Activated T-cell treated with anti-CD3 and anti-CD28 coated beads, Interleukin-2, amount 50 U/mL, for 24 hours (primary cell): ENCODE measurements at regions not wholly inside any gene's neighbourhood (a gene's known extent, or its start where the extent isn't known, plus 50 kb on each side); places are given as distances from the start of the nearest gene placed in this dataset.

Experiments
- DNase-seq: peaks from one replicate; pipeline ENCODE4 v3.0.0-alpha.2; 2020
- H3K27ac Mint-ChIP-seq: 2 replicates; pipeline ENCODE4 v1.8.0; 2020; ENCODE audit warnings: mild to moderate bottlenecking, mixed read lengths
- H3K27me3 Mint-ChIP-seq: 2 replicates; pipeline ENCODE4 v1.8.0; 2020; ENCODE audit warnings: mixed read lengths
- H3K36me3 Mint-ChIP-seq: 2 replicates; pipeline ENCODE4 v1.8.0; 2020; ENCODE audit warnings: low read depth, mixed read lengths
- H3K4me1 Mint-ChIP-seq: 2 replicates; pipeline ENCODE4 v1.8.0; 2020; ENCODE audit warnings: low read depth, mixed read lengths
- H3K4me3 Mint-ChIP-seq: 2 replicates; pipeline ENCODE4 v1.8.0; 2020; ENCODE audit warnings: mild to moderate bottlenecking, moderate library complexity, mixed read lengths
- H3K9me3 Mint-ChIP-seq: 2 replicates; pipeline ENCODE4 v1.8.0; 2020; ENCODE audit warnings: mixed read lengths

GRCh38 chr19:33887891-33888290 lies 91.2 kb downstream of the KCTD15 start:
- H3K36me3 Mint-ChIP-seq: no peaks in the 10 kb centered on the region
- H3K9me3 Mint-ChIP-seq: no peaks in the 10 kb centered on the region
- DNase-seq: no peak
- no peak overlapping the region for H3K4me3 Mint-ChIP-seq
- H3K4me1 Mint-ChIP-seq: peaks cover 5% of the 10 kb centered on the region
- no peak overlapping the region for H3K27ac Mint-ChIP-seq
- peaks cover 15% of the 10 kb centered on the region for H3K27me3 Mint-ChIP-seq

- no peaks in the 10 kb centered on the region for H3K36me3 Mint-ChIP-seq
- H3K27ac Mint-ChIP-seq: no peak overlapping the region
- H3K4me1 Mint-ChIP-seq: peaks cover 5% of the 10 kb centered on the region
- no peaks in the 10 kb centered on the region for H3K9me3 Mint-ChIP-seq
- DNase-seq: no peak
- H3K4me3 Mint-ChIP-seq: no peak overlapping the region
- peaks cover 15% of the 10 kb centered on the region for H3K27me3 Mint-ChIP-seq
Measured at GRCh38 chr19:33888665-33889064, 92.0 kb downstream of the KCTD15 start.

GRCh38 chr19:33890569-33890968 lies 93.9 kb downstream of the KCTD15 start:
- Mint-ChIP-seq H3K27me3 (peaks cover 21% of the 10 kb centered on the region), H3K4me1 (no peaks in the 10 kb centered on the region), H3K4me3 (no peak overlapping the region), H3K9me3 (no peaks in the 10 kb centered on the region), H3K27ac (no peak overlapping the region), H3K36me3 (no peaks in the 10 kb centered on the region)
- DNase-seq: no peak

- no peak for DNase-seq
- H3K27me3 Mint-ChIP-seq: peaks cover 23% of the 10 kb centered on the region
- no peaks in the 10 kb centered on the region for H3K9me3 Mint-ChIP-seq
- no peak overlapping the region for H3K27ac Mint-ChIP-seq
- no peaks in the 10 kb centered on the region for H3K4me1 Mint-ChIP-seq
- no peak overlapping the region for H3K4me3 Mint-ChIP-seq
- no peaks in the 10 kb centered on the region for H3K36me3 Mint-ChIP-seq
Measured at GRCh38 chr19:33891773-33892172, 95.1 kb downstream of the KCTD15 start.

- Mint-ChIP-seq H3K4me3 (no peak overlapping the region), H3K27ac (no peak overlapping the region), H3K36me3 (no peaks in the 10 kb centered on the region), H3K9me3 (peaks cover 20% of the 10 kb centered on the region), H3K4me1 (no peaks in the 10 kb centered on the region), H3K27me3 (peaks cover 14% of the 10 kb centered on the region)
- no peak for DNase-seq
Measured at GRCh38 chr19:33894787-33895186, 98.1 kb downstream of the KCTD15 start.

- Mint-ChIP-seq H3K9me3 (peaks cover 24% of the 10 kb centered on the region), H3K27me3 (peaks cover 14% of the 10 kb centered on the region), H3K36me3 (no peaks in the 10 kb centered on the region), H3K4me3 (no peak overlapping the region), H3K27ac (no peak overlapping the region), H3K4me1 (no peaks in the 10 kb centered on the region)
- DNase-seq: no peak
Measured at GRCh38 chr19:33895366-33895765, 98.7 kb downstream of the KCTD15 start.

- peaks cover 34% of the 10 kb centered on the region for H3K27me3 Mint-ChIP-seq
- H3K27ac Mint-ChIP-seq: no peak overlapping the region
- H3K4me1 Mint-ChIP-seq: no peaks in the 10 kb centered on the region
- H3K36me3 Mint-ChIP-seq: no peaks in the 10 kb centered on the region
- H3K4me3 Mint-ChIP-seq: no peak overlapping the region
- peaks cover 24% of the 10 kb centered on the region for H3K9me3 Mint-ChIP-seq
- no peak for DNase-seq
Measured at GRCh38 chr19:33898062-33898677, 101.5 kb downstream of the KCTD15 start.

- H3K4me3 Mint-ChIP-seq: no peak overlapping the region
- H3K36me3 Mint-ChIP-seq: no peaks in the 10 kb centered on the region
- no peak for DNase-seq
- peaks cover 9% of the 10 kb centered on the region for H3K4me1 Mint-ChIP-seq
- H3K27me3 Mint-ChIP-seq: peaks cover 41% of the 10 kb centered on the region
- peaks cover 24% of the 10 kb centered on the region for H3K9me3 Mint-ChIP-seq
- H3K27ac Mint-ChIP-seq: no peak overlapping the region
Measured at GRCh38 chr19:33900817-33901216, 104.1 kb downstream of the KCTD15 start.

GRCh38 chr19:33902395-33902794 lies 105.7 kb downstream of the KCTD15 start:
- Mint-ChIP-seq H3K27ac (no peak overlapping the region), H3K27me3 (peaks cover 49% of the 10 kb centered on the region), H3K36me3 (no peaks in the 10 kb centered on the region), H3K9me3 (peaks cover 22% of the 10 kb centered on the region), H3K4me3 (no peak overlapping the region), H3K4me1 (peaks cover 9% of the 10 kb centered on the region)
- no peak for DNase-seq

GRCh38 chr19:33902802-33903488 lies 106.3 kb downstream of the KCTD15 start:
- Mint-ChIP-seq H3K36me3 (no peaks in the 10 kb centered on the region), H3K4me3 (no peak overlapping the region), H3K27ac (no peak overlapping the region), H3K4me1 (peaks cover 9% of the 10 kb centered on the region), H3K9me3 (peaks cover 19% of the 10 kb centered on the region), H3K27me3 (peaks cover 54% of the 10 kb centered on the region)
- DNase-seq: no peak

GRCh38 chr19:33903489-33903850 lies 106.8 kb downstream of the KCTD15 start:
- H3K9me3 Mint-ChIP-seq: peaks cover 14% of the 10 kb centered on the region
- no peak overlapping the region for H3K27ac Mint-ChIP-seq
- H3K36me3 Mint-ChIP-seq: no peaks in the 10 kb centered on the region
- peaks cover 9% of the 10 kb centered on the region for H3K4me1 Mint-ChIP-seq
- peaks cover 59% of the 10 kb centered on the region for H3K27me3 Mint-ChIP-seq
- no peak overlapping the region for H3K4me3 Mint-ChIP-seq
- no peak for DNase-seq

GRCh38 chr19:33904681-33905080 lies 108.0 kb downstream of the KCTD15 start:
- Mint-ChIP-seq H3K27me3 (peaks cover 70% of the 10 kb centered on the region), H3K9me3 (peaks cover 4% of the 10 kb centered on the region), H3K36me3 (no peaks in the 10 kb centered on the region), H3K4me1 (peaks cover 9% of the 10 kb centered on the region), H3K27ac (no peak overlapping the region), H3K4me3 (no peak overlapping the region)
- DNase-seq: no peak

GRCh38 chr19:33905473-33905936 lies 108.8 kb downstream of the KCTD15 start:
- DNase-seq: no peak
- no peak overlapping the region for H3K27ac Mint-ChIP-seq
- peaks cover 70% of the 10 kb centered on the region for H3K27me3 Mint-ChIP-seq

GRCh38 chr19:33905937-33906577 lies 109.4 kb downstream of the KCTD15 start:
- Mint-ChIP-seq H3K4me3 (peak overlapping the region; percentile 31), H3K4me1 (peaks cover 9% of the 10 kb centered on the region), H3K36me3 (no peaks in the 10 kb centered on the region), H3K27ac (no peak overlapping the region), H3K27me3 (peaks cover 69% of the 10 kb centered on the region), H3K9me3 (no peaks in the 10 kb centered on the region)
- DNase-seq: no peak

More at GRCh38 chr19:33905473-33905936, 108.8 kb downstream of the KCTD15 start:
- Mint-ChIP-seq H3K36me3 (no peaks in the 10 kb centered on the region), H3K4me1 (peaks cover 9% of the 10 kb centered on the region), H3K4me3 (peak overlapping the region; percentile 49), H3K9me3 (no peaks in the 10 kb centered on the region)
